ENCODE measurements at regions not wholly inside any gene's neighbourhood (a gene's known extent, or its start where the extent isn't known, plus 50 kb on each side); places are given as distances from the start of the nearest gene placed in this dataset.
A peak's percentile ranks its signal among the peaks of the same experiment; 100 is the strongest.

DNA sequence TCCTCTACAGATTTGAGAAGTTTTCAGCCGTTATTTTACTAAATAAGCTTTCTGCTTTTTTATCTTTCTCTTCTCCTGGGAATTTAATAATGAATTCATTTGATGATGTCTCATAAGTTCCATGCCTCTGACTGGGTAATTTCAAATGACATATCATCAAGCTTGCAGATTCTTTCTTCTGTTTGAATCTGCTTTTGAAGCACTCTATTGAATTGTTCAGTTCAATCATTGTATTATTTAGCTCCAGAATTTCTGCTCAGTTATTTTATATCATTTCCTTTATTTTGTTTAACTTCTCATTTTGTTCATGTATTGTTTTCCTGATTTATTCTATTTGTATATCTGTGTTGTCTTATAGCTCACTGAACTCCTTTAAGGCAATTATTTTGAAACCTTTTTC, 196.9 kb upstream of the CNTNAP2 start:
- no TSS peak for BruUV-seq (replicated peaks)
- H4K20me1 ChIP-seq (replicated peaks; ENCODE audit: control insufficient read depth, insufficient read depth, low read length) = no peaks in the 10 kb centered on the region
- H3K9me3 ChIP-seq (replicated peaks; ENCODE audit: control insufficient read depth, insufficient read depth, low read depth, low read length) = peaks cover 5% of the 10 kb centered on the region; the same call in 1 of the 2 replicates
- H3K9me1 ChIP-seq (ENCODE audit: control insufficient read depth, insufficient read depth, low read length) = no peaks in the 10 kb centered on the region
- DNase-seq (ENCODE audit: extremely low read depth in 1 of 4, low spot score in 3 of 4) (no peak), FAIRE-seq (no peak), ATAC-seq (no peak)
- H3K27me3 ChIP-seq (ENCODE audit: control insufficient read depth in 2 of 2, insufficient read depth in 2 of 2, low read length in 2 of 2) = no peaks in the 10 kb centered on the region
- TF ChIP-seq ZNF75A (CRISPR knock-in tag; IDR thresholded peaks at IDR 0.05) = no peak
- no peak for TF ChIP-seq HSF4 (CRISPR knock-in tag; IDR thresholded peaks at IDR 0.05; ENCODE audit: borderline replicate concordance)
- no peak for TF ChIP-seq RBM25 (IDR thresholded peaks at IDR 0.05; ENCODE audit: low read depth, low read length, severe bottlenecking)
- no peak for TF ChIP-seq NEUROD1 (IDR thresholded peaks at IDR 0.05; ENCODE audit: borderline replicate concordance, low read depth, low read length, partially characterized antibody)
- TF ChIP-seq FIP1L1 (IDR thresholded peaks at IDR 0.05; ENCODE audit: low read depth, low read length, poor library complexity, severe bottlenecking) = no peak
- no peak for TF ChIP-seq MEF2D (tag; conservative IDR thresholded peaks at IDR 0.05; ENCODE audit: low read depth)
- TF ChIP-seq CBFB (CRISPR knock-in tag; IDR thresholded peaks at IDR 0.05) = no peak
- TF ChIP-seq TRIM28 (IDR thresholded peaks at IDR 0.05) = peak; percentile 83; the same call in 1 of the 2 replicates
- TF ChIP-seq CBX3 (IDR thresholded peaks at IDR 0.05; ENCODE audit: borderline replicate concordance in 1 of 2, low read length in 2 of 2) = peak in 1 of 2 experiments; percentile 61; a peak in 1 of 3 replicates
- TF ChIP-seq MCM3 (IDR thresholded peaks at IDR 0.05) = no peak
- no peak for TF ChIP-seq CREB3L1 (IDR thresholded peaks at IDR 0.05; ENCODE audit: borderline replicate concordance, low read depth)
- no peak for TF ChIP-seq ZNF224 (CRISPR knock-in tag; IDR thresholded peaks at IDR 0.05)
- no peak for TF ChIP-seq ZNF668 (CRISPR knock-in tag; IDR thresholded peaks at IDR 0.05)
- TF ChIP-seq, protein P1, sequence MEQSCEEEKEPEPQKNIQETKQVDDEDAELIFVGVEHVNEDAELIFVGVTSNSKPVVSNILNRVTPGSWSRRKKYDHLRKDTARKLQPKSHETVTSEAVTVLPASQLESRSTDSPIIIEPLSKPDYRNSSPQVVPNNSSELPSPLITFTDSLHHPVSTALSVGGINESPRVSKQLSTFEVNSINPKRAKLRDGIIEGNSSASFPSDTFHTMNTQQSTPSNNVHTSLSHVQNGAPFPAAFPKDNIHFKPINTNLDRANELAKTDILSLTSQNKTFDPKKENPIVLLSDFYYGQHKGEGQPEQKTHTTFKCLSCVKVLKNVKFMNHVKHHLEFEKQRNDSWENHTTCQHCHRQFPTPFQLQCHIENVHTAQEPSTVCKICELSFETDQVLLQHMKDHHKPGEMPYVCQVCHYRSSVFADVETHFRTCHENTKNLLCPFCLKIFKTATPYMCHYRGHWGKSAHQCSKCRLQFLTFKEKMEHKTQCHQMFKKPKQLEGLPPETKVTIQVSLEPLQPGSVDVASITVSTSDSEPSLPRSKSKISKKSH (CRISPR knock-in tag; IDR thresholded peaks at IDR 0.05) = 0 out of 2 replicates have a peak, but pooled peaks have one; percentile 67
- TF ChIP-seq NFRKB (IDR thresholded peaks at IDR 0.05; ENCODE audit: low read depth) = no peak
- intact Hi-C loops (cut with micrococcal nuclease) (no loop called here), in situ Hi-C loops (cut with MboI) (no loop called here)
- H3K36me3 ChIP-seq (ENCODE audit: control insufficient read depth, insufficient read depth, low read length) = peaks cover 7% of the 10 kb centered on the region; the same call in 1 of the 3 replicates
- no peak overlapping the region for H3K4me3 ChIP-seq
- no peak overlapping the region for H3K4me2 ChIP-seq (ENCODE audit: insufficient read depth, low read length)
- peaks cover 9% of the 10 kb centered on the region; the same call in 2 of the 3 replicates for H3K79me2 ChIP-seq (ENCODE audit: control insufficient read depth, insufficient read depth, low read length)
- ChIA-PET POLR2A (interaction anchor here (1.7 kb wide), 1 partner anchor 10 kb away, joined by 4 read pairs; no protein-coding TSS in a partner anchor), CTCF (ENCODE audit: low intra/inter-chr PET ratio) (no interaction called here)
- no peak overlapping the region for H3K9ac ChIP-seq (ENCODE audit: insufficient read depth in 1 of 2, low read depth in 2 of 2, low read length in 2 of 2)
- no peaks in the 10 kb centered on the region for H3K4me1 ChIP-seq (replicated peaks in 1 of 2; ENCODE audit: control insufficient read depth in 2 of 2, insufficient read depth in 2 of 2, low read length in 2 of 2)
- 63% methylated on average over 1 of the region's 1 CpG for WGBS (ENCODE audit: insufficient coverage, low coverage, missing lambda C conversion rate)
- no peak overlapping the region for H2AFZ ChIP-seq (ENCODE audit: low read depth, low read length)
- H3K27ac ChIP-seq (ENCODE audit: extremely low read depth, low read depth, low read length) = no peak overlapping the region

Data from K562 (cell line).